MM.1S (cell line): ENCODE measurements at regions not wholly inside any gene's neighbourhood (a gene's known extent, or its start where the extent isn't known, plus 50 kb on each side); places are given as distances from the start of the nearest gene placed in this dataset.

ENCODE experiments used
- EZH2 ChIP-seq: fragments of 300-600 bp; sonication (generic); optimal IDR thresholded peaks from 2 replicates; pipeline ENCODE3; 2017; ENCODE audit warnings: low read depth, mild to moderate bottlenecking, antibody characterized with exemption, low read length, mixed read lengths
- EZH2phosphoT487 ChIP-seq: fragments of 300-600 bp; sonication (generic); IDR thresholded peaks from 2 replicates; pipeline ENCODE4 v1.6.1; 2018; ENCODE audit warnings: antibody characterized with exemption, low read length
- TF ChIP-seq, protein P1 (sequence below): fragments of 300-600 bp; sonication (generic); IDR thresholded peaks from 2 replicates; pipeline ENCODE4 v1.5.1; 2016; ENCODE audit warnings: antibody characterized with exemption, low read length, mixed read lengths

DNA sequence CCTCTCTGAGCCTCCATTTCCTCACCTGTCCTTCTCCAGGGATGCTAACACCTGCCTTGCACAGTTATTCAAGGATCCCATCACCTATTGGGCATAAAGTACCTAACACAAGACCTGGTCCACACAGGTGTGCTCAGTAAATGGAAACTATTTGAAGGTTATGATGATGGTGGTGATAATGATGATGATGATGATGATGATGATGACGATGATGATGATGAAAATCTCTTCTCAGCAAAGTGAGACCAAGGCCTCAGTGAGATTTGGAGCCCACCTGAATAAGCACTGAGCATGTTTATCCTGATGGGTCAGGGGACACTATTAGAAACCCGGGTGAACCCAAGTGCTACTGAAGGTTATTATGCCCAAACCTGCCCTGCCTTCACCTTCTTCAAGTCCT is 100.7 kb downstream of the DMRTA2 start:
- TF ChIP-seq EZH2 (no peak), EZH2phosphoT487 (no peak)
- TF ChIP-seq, protein P1, sequence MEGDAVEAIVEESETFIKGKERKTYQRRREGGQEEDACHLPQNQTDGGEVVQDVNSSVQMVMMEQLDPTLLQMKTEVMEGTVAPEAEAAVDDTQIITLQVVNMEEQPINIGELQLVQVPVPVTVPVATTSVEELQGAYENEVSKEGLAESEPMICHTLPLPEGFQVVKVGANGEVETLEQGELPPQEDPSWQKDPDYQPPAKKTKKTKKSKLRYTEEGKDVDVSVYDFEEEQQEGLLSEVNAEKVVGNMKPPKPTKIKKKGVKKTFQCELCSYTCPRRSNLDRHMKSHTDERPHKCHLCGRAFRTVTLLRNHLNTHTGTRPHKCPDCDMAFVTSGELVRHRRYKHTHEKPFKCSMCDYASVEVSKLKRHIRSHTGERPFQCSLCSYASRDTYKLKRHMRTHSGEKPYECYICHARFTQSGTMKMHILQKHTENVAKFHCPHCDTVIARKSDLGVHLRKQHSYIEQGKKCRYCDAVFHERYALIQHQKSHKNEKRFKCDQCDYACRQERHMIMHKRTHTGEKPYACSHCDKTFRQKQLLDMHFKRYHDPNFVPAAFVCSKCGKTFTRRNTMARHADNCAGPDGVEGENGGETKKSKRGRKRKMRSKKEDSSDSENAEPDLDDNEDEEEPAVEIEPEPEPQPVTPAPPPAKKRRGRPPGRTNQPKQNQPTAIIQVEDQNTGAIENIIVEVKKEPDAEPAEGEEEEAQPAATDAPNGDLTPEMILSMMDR: no peak
